ENCODE measurements at regions not wholly inside any gene's neighbourhood (a gene's known extent, or its start where the extent isn't known, plus 50 kb on each side); places are given as distances from the start of the nearest gene placed in this dataset.

DNA sequence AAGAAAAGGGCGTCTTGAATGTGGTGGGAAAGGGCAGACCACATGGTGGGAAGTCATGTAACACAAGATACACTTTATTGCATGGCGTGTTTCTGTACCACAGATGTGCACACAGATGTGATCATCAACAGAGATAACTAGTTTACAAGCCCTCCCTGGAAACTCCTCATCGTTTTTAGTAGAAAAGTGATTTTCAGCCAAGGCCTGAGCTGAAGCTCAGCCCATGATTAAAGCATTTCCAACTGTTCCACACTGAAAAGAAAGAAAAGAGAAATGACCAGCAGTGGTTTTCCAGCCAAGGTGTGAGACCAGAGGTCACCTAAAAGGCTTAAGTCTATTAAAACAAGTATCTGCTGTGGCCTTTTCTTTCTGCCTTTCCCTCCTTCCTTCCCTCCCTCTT is 463.9 kb upstream of the JAG1 start:
- H3K27ac ChIP-seq: no peak overlapping the region
- no peak overlapping the region for H3K4me3 ChIP-seq

DNA sequence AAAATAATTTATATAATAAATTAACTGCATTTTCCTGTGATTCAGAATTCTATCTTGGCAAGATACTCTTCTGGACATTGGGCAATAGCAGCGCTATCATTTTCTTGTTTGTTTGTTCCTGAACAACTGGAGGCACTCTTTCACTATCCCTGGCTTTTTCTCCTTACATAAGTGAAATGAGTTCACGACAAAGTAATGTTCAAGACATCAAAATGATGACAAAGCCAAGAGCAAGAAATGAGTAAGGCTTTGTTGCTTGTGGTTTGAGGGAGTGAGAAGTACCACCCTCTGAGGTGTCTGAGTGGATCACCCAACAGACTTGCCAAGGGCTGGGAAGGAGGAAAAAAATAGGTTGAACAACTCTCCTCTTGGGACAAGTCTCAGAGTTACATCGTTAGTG is 466.6 kb upstream of the JAG1 start:
- peak overlapping the region in 2 of 21 experiments; percentile 17 to 20 for H3K27ac ChIP-seq

DNA sequence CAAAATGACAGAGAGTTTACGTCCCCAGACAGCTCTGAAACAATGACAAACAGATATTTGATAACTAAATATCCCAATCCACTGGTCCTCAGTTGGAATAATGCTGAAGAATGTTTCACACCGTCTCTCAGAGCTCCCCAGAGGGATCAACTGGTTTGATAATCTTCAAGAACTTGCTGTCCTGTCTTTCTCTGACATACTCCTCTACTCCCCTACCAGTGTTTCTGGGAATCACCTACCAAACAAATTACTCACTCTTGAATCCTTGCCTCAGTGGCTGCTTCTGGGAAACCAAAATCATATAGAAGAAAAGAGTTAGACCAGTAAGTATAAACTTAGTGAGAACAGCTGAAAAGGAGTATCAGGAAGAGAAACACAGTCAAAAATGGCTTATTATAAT is 469.7 kb upstream of the JAG1 start:
- H3K4me3 ChIP-seq: no peak overlapping the region
- peak overlapping the region in 10 of 21 experiments; percentile 8 to 78 (median 51) for H3K27ac ChIP-seq

More for the DNA sequence above, 466.6 kb upstream of the JAG1 start:
- H3K4me3 ChIP-seq: no peak overlapping the region

DNA sequence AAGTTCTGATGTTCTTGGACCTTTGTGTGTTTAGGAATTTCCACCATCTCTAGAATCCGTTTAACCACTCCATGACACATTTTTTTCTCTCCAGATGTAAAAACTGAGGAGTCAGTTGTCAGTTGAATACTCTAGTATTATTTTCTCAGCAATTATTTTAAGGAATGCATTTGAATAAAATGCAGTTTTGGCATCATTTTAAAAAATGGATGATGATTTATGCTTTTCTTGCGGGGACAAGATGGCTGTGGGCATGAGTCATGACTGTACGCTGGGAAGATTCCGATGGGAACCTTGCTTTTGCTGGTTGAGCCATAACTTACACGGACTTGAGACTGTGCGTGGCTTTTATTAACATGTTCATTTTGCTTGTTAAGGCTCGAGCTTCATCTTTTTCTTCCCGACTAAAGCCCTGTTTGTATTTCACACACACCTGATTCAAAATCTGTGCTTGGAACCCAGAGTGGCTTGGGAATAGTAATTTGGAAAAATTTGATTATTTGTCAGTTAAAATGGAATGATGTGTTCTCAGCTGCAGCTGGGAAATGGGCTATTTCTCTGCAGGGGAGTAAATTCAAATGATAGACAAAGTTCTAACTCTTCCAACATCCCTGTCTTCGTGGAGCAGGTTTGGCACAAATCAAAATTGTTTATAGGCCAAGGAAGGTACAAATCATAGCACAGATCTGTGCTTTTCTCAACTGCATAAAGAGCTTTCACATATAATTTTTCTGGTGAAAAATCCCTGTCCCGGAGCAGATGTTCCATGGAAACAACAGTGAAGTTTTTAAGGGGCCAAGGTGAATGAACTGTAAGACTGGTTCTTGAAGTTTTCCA is 470.5 kb upstream of the JAG1 start:
- H3K27ac ChIP-seq: peak overlapping the region in 9 of 21 experiments; percentile 6 to 78 (median 45)

DNA sequence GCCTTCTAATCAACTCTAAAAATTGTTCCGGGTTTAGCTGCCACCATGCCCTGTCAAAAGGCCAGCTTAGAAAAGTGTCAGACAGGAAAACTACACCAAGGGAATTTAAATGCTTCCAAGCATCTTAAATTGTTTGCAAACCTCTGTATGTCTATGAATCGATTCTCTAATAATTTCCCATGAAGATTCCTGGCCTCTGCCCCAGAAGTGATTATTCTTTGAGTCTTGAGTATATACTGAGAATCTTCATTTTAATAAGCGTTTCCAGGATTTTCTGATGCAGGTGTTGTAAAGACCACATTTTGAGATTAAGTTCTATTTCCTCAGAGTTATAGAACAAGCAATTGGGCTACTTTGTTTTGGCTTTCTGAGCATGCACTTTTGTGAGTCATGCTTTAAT is 471.8 kb upstream of the JAG1 start:
- no peak overlapping the region for H3K4me3 ChIP-seq
- peak overlapping the region in 2 of 21 experiments; percentile 37 to 78 for H3K27ac ChIP-seq

More for the DNA sequence above, 470.5 kb upstream of the JAG1 start:
- H3K4me3 ChIP-seq: no peak overlapping the region

DNA sequence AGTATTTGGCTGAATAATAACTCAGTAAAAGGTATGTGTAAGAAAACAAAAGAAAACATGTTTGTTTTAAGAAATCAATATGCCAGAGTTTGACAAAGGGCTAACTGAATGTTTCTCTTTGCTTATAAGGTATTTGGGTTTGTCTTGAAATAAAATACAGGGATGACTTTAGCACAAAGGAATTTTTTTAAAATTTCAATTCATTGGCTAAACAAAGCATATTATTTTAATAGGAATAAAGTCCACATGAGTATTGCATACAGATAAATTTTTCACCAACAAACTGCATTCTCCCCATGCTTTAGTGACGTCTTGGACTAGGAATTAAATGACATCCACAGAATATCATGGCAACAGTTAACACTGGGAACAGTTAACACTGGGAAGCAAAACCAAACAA is 480.0 kb upstream of the JAG1 start:
- no peak overlapping the region for H3K27ac ChIP-seq
- no peak overlapping the region for H3K4me3 ChIP-seq

DNA sequence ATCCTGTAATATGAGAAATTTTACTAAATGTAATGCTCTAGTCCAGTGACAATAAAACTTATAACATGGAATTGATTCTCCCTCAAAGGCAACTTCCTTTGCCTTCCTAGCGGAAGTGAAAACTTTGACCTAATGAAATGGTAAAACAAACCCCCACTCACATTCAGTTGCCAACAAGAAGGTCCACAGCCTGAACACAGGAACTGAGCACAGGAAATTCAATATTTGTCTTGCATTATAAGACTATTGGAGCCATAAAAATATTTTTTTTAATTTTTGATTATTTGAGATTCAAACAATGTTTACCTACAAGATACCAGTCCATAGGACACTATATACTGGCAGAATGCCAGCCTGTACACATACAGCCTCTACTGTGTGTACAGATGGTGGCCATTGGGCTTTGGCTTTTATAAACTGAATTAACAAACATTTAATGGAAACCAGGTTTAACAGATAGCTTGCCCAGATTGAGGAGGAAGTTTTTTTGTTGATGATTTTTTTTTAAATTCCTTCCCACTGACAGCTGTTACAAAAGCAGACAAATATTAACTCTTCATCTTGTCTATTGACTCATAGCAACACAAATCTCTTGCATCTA is 481.5 kb upstream of the JAG1 start:
- H3K27ac ChIP-seq: peak overlapping the region in 1 of 21 experiments; percentile 26
- no peak overlapping the region for H3K4me3 ChIP-seq

DNA sequence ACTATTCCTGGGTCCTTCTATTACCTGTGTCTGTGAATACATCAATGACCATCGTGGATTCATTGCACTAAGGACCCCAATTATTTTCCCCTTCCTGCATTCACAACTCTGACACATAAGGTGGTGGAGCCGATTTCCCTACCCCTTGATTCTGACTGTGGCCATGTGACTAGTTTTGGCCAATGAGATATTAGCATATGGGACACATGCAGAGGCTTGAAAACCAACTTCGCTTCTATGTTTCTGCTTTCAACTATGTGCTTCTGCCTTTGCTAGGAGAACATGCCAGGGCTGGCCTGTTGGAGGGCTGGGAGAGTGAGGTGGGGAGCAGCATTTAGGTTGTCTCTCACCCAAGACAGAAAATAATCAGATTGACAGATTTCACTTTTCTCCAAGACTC is 483.1 kb upstream of the JAG1 start:
- H3K27ac ChIP-seq: peak overlapping the region in 6 of 21 experiments; percentile 3 to 34 (median 19)
- no peak overlapping the region for H3K4me3 ChIP-seq

DNA sequence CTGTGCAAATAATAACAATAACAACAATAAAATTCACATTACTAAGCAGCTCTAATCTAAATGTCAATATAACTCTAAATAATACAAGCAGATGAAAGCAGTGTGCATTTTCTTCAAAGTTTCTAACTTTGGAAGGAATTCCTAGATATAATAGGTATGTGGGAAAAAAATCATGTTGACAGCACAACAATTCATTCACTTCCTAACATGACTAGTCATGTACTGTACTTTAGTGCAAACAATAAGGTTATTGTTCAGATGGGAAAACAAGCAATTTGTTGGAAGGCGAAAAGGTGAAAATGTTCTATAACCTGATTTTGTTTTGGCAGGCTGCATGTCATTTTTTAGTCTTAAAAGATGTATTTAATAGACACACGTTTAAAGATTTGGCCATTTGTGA is 484.3 kb upstream of the JAG1 start:
- Histone ChIP-seq H3K27ac (peak overlapping the region in 9 of 21 experiments; percentile 15 to 80 (median 37)), H3K4me3 (no peak overlapping the region)

DNA sequence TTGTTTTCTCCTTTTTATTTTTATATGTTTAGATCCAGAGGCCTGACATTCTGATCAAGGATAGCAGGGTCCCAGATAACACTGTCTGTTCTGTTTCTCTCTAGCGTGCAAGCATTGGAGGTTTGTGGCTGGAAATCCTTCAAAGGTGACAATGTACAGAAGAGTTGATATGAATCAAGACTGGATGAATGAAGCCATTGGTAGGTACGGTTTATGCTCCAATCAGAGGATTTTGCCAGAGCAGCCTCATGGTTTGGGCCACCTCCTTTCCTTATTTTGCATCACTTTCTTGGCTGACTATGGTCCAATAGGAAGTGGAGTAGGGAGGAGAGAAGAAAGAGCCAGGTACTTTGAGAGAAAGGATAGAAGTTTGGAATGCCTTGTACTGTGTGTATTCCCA is 484.8 kb upstream of the JAG1 start:
- Histone ChIP-seq H3K4me3 (no peak overlapping the region), H3K27ac (peak overlapping the region in 11 of 21 experiments; percentile 15 to 80 (median 61))

DNA sequence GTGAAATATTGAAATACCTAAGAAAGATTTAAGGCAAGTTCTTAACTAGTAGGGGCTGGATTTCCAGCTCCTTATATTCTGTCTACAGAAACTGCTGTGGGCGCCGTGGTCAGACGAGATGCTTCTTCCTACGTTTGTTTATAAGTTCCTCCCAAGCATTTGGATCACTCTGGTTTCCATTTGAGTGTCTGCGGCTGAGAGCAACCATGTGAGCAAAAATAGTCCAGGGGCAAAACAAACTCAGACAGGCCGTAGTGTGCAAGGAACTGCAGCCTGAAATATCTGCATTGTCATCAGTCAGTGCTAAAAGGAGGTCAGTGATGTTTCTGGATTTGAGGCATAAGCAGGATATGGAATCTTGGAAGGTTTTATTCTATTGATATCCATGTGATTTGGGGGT is 485.9 kb upstream of the JAG1 start:
- H3K4me3 ChIP-seq: no peak overlapping the region
- H3K27ac ChIP-seq: peak overlapping the region in 11 of 21 experiments; percentile 4 to 80 (median 59)

DNA sequence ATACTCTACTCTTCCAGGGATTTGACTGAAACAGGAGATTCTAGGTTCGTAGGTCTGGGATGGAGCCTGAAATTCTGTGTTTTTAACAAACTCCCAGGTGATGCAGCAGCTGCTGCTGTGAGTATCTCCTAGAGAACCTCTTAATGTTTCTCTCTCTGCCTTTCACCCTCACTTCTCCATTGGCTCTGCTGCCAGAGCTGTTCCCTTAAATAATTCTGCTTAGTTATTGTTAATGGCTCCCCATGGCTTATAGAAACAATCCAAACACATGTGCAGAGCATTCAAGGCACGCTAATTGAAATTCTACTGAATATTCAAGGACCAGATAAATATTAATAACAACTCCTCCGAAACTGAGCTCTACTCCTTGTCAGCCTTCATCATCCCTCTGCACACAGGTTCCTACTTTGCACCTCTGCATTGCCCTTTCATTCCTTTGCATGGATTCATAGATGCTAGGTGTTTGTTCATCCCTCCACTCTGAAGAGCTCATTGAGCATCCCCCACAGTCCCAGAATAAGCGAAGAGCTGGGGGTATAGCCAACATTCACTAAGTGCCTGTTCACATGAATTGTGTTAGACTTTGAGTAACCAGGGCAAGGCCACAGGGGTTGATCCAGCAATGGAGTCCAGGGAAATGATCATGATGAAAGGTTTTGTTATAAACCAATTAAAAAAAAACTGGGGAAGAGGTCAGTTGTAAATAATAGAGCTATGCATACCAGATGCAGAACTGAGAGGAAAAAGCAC is 488.4 kb upstream of the JAG1 start:
- no peak overlapping the region for H3K27ac ChIP-seq
- no peak overlapping the region for H3K4me3 ChIP-seq

DNA sequence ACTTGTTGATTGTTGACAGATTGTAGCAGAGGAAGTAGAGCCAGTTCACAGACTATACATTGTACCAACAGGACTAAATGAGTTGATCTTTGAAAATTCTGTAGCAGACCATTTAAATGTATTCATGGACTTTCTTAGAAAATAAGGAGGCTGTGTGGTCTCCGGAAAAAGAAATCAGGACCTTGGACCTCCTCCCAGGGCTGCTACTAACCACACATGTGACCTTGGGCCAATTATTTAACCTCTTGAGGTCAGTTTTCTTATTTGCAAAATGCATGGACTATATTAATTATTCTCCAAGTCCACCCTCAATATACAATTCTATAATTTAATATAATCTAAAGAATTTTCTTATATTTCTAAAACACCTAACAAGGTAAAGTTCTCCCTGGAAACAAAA is 492.0 kb upstream of the JAG1 start:
- no peak overlapping the region for H3K4me3 ChIP-seq
- H3K27ac ChIP-seq: no peak overlapping the region

DNA sequence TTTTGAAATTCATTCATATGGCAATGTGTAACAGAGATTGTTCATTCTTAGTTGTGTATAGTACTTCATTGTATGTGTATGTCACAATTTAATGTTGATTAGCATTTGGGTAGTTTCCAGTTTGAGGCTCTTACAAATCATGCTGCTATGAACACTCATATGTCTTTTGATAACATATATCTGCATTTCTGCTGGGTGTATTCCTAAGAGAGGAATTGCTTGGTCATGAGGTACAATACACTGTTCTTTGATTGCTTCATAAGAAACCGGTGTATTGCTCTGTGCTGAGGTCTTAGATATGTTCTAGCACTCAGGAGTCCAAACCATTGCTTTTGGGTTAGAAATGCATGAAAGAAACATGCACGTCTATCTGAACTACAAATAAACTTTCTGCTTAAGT is 492.9 kb upstream of the JAG1 start:
- no peak overlapping the region for H3K4me3 ChIP-seq
- H3K27ac ChIP-seq: no peak overlapping the region

DNA sequence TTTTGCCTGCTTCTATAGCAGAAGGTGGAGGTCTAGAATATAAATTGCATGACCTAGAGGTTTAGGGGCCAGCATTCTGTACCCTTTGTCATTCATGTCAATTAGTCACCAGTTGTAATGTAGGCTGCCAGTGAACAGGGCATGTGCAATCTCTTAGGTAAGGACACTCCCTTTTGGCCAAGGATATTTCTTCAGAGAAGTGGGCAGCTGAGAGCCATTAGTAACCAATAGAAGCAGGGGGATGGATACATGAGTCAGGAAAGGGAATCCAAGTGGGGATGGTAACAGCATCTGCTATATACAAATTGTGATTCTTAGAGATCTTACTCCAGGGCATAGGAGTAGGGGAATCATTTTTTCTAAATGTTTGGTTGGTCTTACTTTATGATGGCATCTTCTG is 494.2 kb upstream of the JAG1 start:
- Histone ChIP-seq H3K27ac (peak overlapping the region in 1 of 21 experiments; percentile 27), H3K4me3 (no peak overlapping the region)

DNA sequence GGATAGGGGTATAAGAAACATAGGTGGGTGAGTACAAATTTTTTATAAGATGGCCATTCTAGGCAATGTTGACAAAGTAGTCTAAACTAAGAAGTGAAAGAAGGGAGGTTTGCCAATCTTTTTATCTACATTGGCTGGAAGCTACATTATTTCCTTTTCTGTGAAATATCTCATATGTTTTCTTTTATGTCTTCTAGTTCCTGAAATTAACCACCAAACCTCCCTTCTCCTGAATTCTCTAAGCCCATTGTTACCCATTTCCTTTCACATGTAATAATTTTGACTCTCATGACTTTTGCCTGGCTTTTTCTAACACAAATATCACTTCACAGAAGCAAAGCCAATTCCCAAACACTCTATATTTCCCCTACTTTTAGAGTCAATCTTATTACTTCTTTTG is 496.2 kb upstream of the JAG1 start:
- no peak overlapping the region for H3K27ac ChIP-seq

DNA sequence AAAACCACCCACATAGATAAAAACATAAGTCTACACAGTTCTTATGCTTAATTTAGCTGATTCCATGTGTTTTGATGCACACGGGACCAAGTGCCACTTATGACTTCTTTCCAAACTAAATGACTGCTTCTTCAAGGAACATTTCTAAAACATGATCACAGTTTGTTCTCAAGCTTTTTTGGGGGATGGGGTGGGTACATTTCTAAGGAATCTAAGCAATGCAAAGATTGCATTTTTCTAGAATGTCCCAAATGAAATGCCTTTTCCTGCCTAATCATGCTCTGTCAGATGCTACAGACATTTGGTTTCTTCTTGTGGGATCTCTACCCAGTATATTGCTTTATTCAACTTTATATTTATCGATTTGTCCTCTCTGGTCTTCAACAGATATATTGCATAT is 496.8 kb upstream of the JAG1 start:
- no peak overlapping the region for H3K27ac ChIP-seq
- no peak overlapping the region for H3K4me3 ChIP-seq

More for the DNA sequence above, 496.2 kb upstream of the JAG1 start:
- no peak overlapping the region for H3K4me3 ChIP-seq

DNA sequence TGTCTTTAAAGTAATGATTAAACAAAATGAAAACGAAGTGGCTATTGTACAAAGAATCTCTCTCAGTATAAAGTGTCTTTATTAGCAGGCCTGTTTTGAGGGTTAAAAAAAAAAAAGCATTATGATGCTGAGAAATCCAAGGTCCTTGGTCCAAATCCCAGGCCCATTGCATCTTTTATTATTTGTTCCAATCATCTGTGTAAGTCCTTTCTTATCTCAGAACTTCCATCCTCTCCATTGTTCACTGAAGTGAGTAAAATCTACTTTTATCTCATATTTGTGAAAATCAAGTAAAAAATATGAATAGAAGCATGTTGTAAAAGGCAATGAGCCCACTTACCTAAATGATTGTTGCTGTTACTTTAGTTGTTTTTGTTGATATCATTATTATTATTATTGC is 499.1 kb upstream of the JAG1 start:
- H3K4me3 ChIP-seq: no peak overlapping the region
- no peak overlapping the region for H3K27ac ChIP-seq

DNA sequence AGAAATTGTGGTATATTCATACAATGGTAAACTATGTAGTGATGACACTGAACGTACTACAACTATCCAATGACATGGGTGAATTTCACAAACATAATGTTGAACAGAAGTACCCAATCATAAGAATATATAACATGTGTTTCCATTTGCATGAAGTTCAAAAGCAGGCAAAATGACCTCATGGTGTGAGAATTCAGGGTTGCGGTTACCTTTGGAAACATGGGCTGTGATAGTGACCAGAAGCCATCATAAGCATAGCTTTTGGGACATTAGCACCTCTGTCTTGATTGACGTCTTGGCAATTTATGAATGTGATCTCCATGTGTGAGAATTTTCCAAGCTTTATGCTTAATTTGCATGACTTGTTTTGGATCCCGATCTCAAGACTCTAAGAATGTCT is 500.1 kb upstream of the JAG1 start:
- no peak overlapping the region for H3K4me3 ChIP-seq
- H3K27ac ChIP-seq: no peak overlapping the region

DNA sequence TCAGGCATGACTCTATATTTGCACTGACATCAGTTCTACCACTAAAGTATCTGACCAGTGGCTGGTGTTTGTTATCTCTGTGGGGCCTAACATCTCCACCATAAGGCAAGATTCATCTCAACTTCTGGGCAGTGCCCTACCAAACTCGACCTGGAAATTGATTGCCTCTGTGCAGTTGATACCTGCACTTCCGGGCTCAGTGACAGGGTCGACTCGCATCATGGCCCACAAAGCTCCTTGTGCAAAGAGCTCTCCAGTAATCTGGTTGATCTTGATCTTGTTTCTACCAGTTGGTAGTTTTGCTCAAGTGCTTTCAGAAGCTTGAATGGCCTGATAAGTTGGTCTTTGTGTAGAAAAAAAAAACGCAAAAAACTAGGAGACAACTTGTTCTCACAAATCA is 501.1 kb upstream of the JAG1 start:
- Histone ChIP-seq H3K4me3 (no peak overlapping the region), H3K27ac (no peak overlapping the region)

DNA sequence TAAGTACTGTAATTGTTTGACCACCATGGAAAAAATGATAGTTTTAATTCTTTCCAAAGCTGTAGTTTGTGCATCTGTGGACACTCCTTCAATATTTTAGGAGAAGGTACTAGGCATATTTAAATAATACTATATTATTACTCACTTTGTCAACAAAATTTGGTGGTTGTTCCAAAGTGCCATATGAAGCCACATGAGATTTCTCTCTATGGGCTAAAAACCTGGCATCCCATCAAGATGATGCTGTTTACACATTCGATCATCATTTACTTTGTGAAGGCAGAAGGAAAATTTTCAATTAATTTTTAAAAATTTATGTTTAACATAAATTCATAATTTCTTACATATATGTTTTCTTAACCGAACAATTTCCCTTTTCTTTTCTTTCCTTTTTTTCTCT is 502.6 kb upstream of the JAG1 start:
- no peak overlapping the region for H3K27ac ChIP-seq
- H3K4me3 ChIP-seq: no peak overlapping the region

Measured in skin epidermis (tissue), 12 donors.